ENCODE measurements at regions not wholly inside any gene's neighbourhood (a gene's known extent, or its start where the extent isn't known, plus 50 kb on each side); places are given as distances from the start of the nearest gene placed in this dataset.

DNA sequence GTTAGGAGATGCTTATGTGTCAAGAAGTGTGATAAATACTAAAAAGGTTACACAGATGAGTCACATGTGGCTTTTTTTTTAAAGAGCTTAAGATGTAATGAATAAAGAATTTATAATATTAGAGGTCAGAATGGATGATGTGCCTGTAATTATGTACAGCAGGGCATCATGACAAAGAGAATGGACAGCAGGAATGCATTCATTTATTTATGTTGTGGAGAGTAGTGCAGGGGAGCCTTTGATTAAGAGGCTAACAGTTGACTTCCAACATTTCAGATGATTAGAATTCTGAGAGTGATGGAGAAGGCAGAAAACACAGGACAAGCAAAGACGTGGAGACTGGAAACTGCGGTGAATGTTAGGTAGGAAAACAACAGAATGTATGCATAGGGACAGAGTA lies 691.4 kb upstream of the POM121L12 start (continued):
- TF ChIP-seq CHD7 (IDR thresholded peaks at IDR 0.05; ENCODE audit: insufficient replicate concordance, low read length) (no peak), CREB1 (IDR thresholded peaks at IDR 0.05) (no peak), EGR1 (IDR thresholded peaks at IDR 0.05; ENCODE audit: borderline replicate concordance, low read depth, low read length) (no peak)

Measured in H1 (cell line).